GM03348 (cell line): ENCODE measurements at regions not wholly inside any gene's neighbourhood (a gene's known extent, or its start where the extent isn't known, plus 50 kb on each side); places are given as distances from the start of the nearest gene placed in this dataset.
A peak's percentile ranks its signal among the peaks of the same experiment; 100 is the strongest.

Experiments
- DNase-seq: peaks from one replicate; pipeline ENCODE4 v3.0.0; 2012; ENCODE audit warnings: low spot score

- no peak for DNase-seq
Measured at GRCh38 chr1:83813576-83813975, 185.4 kb downstream of the TTLL7 start.

GRCh38 chr1:83810144-83810543, 188.8 kb downstream of the TTLL7 start:
- no peak for DNase-seq

GRCh38 chr1:83808536-83808935, 190.4 kb downstream of the TTLL7 start:
- DNase-seq = no peak

GRCh38 chr1:83807821-83808220, 191.1 kb downstream of the TTLL7 start:
- DNase-seq = no peak

- DNase-seq = no peak
Measured at GRCh38 chr1:83807231-83807630, 191.7 kb downstream of the TTLL7 start.

- DNase-seq = no peak
Measured at GRCh38 chr1:83805921-83806320, 193.0 kb downstream of the TTLL7 start.

GRCh38 chr1:83802460-83803152, 196.3 kb downstream of the TTLL7 start:
- peak; percentile 6 for DNase-seq

- no peak for DNase-seq
Measured at GRCh38 chr1:83802023-83802422, 196.9 kb downstream of the TTLL7 start.

GRCh38 chr1:83800066-83800465, 198.9 kb downstream of the TTLL7 start:
- no peak for DNase-seq

- no peak for DNase-seq
Measured at GRCh38 chr1:83799594-83799993, 199.3 kb downstream of the TTLL7 start.

GRCh38 chr1:83798965-83799364, 200.0 kb downstream of the TTLL7 start:
- no peak for DNase-seq

- peak; percentile 17 for DNase-seq
Measured at GRCh38 chr1:83796409-83796808, 202.5 kb downstream of the TTLL7 start.

- DNase-seq = no peak
Measured at GRCh38 chr1:83794384-83794783, 204.5 kb downstream of the TTLL7 start.

GRCh38 chr1:83791821-83792437, 207.0 kb downstream of the TTLL7 start:
- DNase-seq = peak; percentile 24

- no peak for DNase-seq
Measured at GRCh38 chr1:83790446-83790845, 208.5 kb downstream of the TTLL7 start.

GRCh38 chr1:83787246-83787998, 211.5 kb downstream of the TTLL7 start:
- DNase-seq = no peak

- no peak for DNase-seq
Measured at GRCh38 chr1:83781667-83782066, 217.3 kb downstream of the TTLL7 start.

- DNase-seq = no peak
Measured at GRCh38 chr1:83779565-83779964, 219.4 kb downstream of the TTLL7 start.

- no peak for DNase-seq
Measured at GRCh38 chr1:83777758-83778101, 221.2 kb downstream of the TTLL7 start.

GRCh38 chr1:83776913-83777757, 221.8 kb downstream of the TTLL7 start:
- DNase-seq = no peak

- DNase-seq = no peak
Measured at GRCh38 chr1:83775977-83776603, 222.8 kb downstream of the TTLL7 start.

GRCh38 chr1:83773059-83773458, 225.9 kb downstream of the TTLL7 start:
- no peak for DNase-seq
